ENCODE measurements at regions not wholly inside any gene's neighbourhood (a gene's known extent, or its start where the extent isn't known, plus 50 kb on each side); places are given as distances from the start of the nearest gene placed in this dataset.

DNA sequence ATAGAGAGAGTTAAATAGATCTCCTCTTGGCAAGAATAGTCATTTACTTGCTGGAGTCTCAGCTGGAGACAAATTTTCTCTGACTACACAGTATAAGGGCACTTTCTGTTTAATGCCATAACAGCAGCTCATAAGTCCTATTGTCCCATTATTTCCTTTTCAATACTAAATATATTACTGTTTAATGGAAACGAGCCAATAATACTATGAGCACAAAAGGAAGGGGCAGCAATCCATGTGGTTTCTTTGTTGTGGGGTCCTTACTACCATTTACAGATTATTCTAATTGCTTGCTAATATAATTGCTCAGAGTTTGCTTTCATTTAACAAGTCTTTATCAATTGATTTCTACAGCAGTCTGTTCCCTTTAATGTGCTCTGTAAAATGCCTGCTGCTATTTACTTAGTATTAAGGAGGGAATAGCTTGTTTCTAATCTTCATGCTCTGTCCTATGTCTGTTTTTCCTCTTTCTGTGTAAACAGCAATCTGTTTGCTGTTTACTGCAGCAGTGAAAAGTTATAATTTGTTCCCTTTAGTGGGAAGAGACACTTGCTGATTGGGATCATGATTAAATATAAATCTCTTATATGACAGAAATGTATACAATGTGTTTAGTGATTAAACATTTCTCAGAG, 296.2 kb upstream of the SMIM30 start:
- POLR2A ChIA-PET = interaction anchor here (0.6 kb wide), 1 partner anchor 166 kb away, joined by 3 read pairs; no protein-coding TSS in a partner anchor
- DNase-seq (ENCODE audit: low read depth, low spot score) (no peak), FAIRE-seq (no peak), ATAC-seq (no peak)
- no peaks in the 10 kb centered on the region for H3K4me1 ChIP-seq (ENCODE audit: control insufficient read depth, insufficient read depth, low read length)
- H3K27me3 ChIP-seq (replicated peaks in 1 of 2; ENCODE audit: control insufficient read depth in 2 of 2, insufficient read depth in 2 of 2, low read length in 1 of 2) = no peaks in the 10 kb centered on the region
- BruUV-seq (replicated peaks) = no TSS peak
- H3K9ac ChIP-seq (ENCODE audit: control insufficient read depth, insufficient read depth, low read length) = no peak overlapping the region
- intact Hi-C loops (cut with micrococcal nuclease; ENCODE audit: unreplicated experiment) (no loop called here), in situ Hi-C loops (cut with MboI) (no loop called here)
- H4K20me1 ChIP-seq (ENCODE audit: control insufficient read depth, insufficient read depth) = no peaks in the 10 kb centered on the region
- no peaks in the 10 kb centered on the region for H3K9me3 ChIP-seq (replicated peaks; ENCODE audit: control insufficient read depth, insufficient read depth, low read length)
- H3K4me3 ChIP-seq = no peak overlapping the region
- CTCF ChIA-PET = interaction anchor here (0.6 kb wide), 1 partner anchor 865 kb away, joined by 3 read pairs; no protein-coding TSS in a partner anchor
- H3K4me2 ChIP-seq (ENCODE audit: control insufficient read depth, insufficient read depth) = no peak overlapping the region
- WGBS (ENCODE audit: insufficient coverage, insufficient replicate concordance, low lambda C conversion rate, missing lambda C conversion rate) = 0% methylated on average over 1 of the region's 1 CpG
- H2AFZ ChIP-seq (ENCODE audit: control insufficient read depth, low read depth, low read length) = no peak overlapping the region
- no peaks in the 10 kb centered on the region for H3K36me3 ChIP-seq (ENCODE audit: control insufficient read depth in 2 of 2, insufficient read depth in 2 of 2, low read length in 1 of 2)
- SMC1A ChIA-PET (ENCODE audit: uncharacterized antibody, unreplicated experiment) = interaction anchor here (0.6 kb wide), 1 partner anchor 10 kb away, joined by 3 read pairs; no protein-coding TSS in a partner anchor
- RAD21 ChIA-PET (ENCODE audit: unreplicated experiment) = no interaction called here
- TF ChIP-seq NR2F1 (conservative IDR thresholded peaks at IDR 0.05) (no peak), RB1 (IDR thresholded peaks at IDR 0.05; ENCODE audit: borderline replicate concordance) (no peak), IKZF2 (IDR thresholded peaks at IDR 0.05) (no peak), SMARCA5 (IDR thresholded peaks at IDR 0.05) (no peak)
- no peak overlapping the region for H3K27ac ChIP-seq (ENCODE audit: control insufficient read depth, insufficient read depth)
- no peaks in the 10 kb centered on the region for H3K79me2 ChIP-seq (ENCODE audit: control insufficient read depth, insufficient read depth, low read length)

DNA sequence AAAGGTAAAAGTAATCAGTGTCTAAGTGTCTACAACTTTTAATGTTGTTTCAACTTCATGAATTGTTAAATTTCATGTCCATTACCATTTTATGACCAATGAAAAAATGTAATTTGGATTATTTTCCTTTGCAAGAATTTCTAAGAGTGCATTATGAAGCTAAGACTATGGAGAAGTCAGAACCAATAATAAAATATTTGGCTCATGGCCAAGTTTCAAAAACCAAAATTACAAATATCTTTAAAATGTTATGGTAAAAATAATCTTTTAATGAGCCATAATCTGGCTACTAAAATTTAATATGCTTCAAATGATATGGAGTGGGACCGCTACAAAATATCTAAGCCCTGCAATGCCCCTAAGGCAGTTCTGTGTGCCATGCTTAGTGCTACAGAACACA, 294.1 kb upstream of the SMIM30 start:
- CTCF ChIA-PET = interaction anchor here (1.4 kb wide), 1 partner anchor 9 kb away, joined by 3 read pairs; no protein-coding TSS in a partner anchor
- Histone ChIP-seq H3K36me3 (ENCODE audit: control insufficient read depth in 2 of 2, insufficient read depth in 2 of 2, low read length in 1 of 2) (no peaks in the 10 kb centered on the region), H3K4me2 (ENCODE audit: control insufficient read depth, insufficient read depth) (no peak overlapping the region), H3K27ac (ENCODE audit: control insufficient read depth, insufficient read depth) (no peak overlapping the region), H3K27me3 (replicated peaks in 1 of 2; ENCODE audit: control insufficient read depth in 2 of 2, insufficient read depth in 2 of 2, low read length in 1 of 2) (no peaks in the 10 kb centered on the region), H2AFZ (ENCODE audit: control insufficient read depth, low read depth, low read length) (no peak overlapping the region), H3K9ac (ENCODE audit: control insufficient read depth, insufficient read depth, low read length) (no peak overlapping the region), H3K4me1 (ENCODE audit: control insufficient read depth, insufficient read depth, low read length) (no peaks in the 10 kb centered on the region), H3K9me3 (replicated peaks; ENCODE audit: control insufficient read depth, insufficient read depth, low read length) (no peaks in the 10 kb centered on the region), H4K20me1 (ENCODE audit: control insufficient read depth, insufficient read depth) (no peaks in the 10 kb centered on the region), H3K4me3 (no peak overlapping the region), H3K79me2 (ENCODE audit: control insufficient read depth, insufficient read depth, low read length) (no peaks in the 10 kb centered on the region)
- RAD21 ChIA-PET (ENCODE audit: unreplicated experiment) = no interaction called here
- no TSS peak for BruUV-seq (replicated peaks)
- SMC1A ChIA-PET (ENCODE audit: uncharacterized antibody, unreplicated experiment) = interaction anchor here (0.7 to 1.7 kb wide), 3 partner anchors 8 to 292 kb away, joined by 3 read pairs; no protein-coding TSS in a partner anchor
- no peak for FAIRE-seq
- POLR2A ChIA-PET = no interaction called here
- DNase-seq (ENCODE audit: low read depth, low spot score) = no peak
- intact Hi-C loops (cut with micrococcal nuclease; ENCODE audit: unreplicated experiment) (no loop called here), in situ Hi-C loops (cut with MboI) (no loop called here)
- no peak for ATAC-seq
- 58% methylated on average over 1 of the region's 1 CpG for WGBS (ENCODE audit: insufficient coverage, insufficient replicate concordance, low lambda C conversion rate, missing lambda C conversion rate)
- TF ChIP-seq SMAD1 (IDR thresholded peaks at IDR 0.05; ENCODE audit: low read depth, partially characterized antibody) = no peak
- TF ChIP-seq GABPA (IDR thresholded peaks at IDR 0.05; ENCODE audit: low read depth) = no peak
- TF ChIP-seq, protein P1, sequence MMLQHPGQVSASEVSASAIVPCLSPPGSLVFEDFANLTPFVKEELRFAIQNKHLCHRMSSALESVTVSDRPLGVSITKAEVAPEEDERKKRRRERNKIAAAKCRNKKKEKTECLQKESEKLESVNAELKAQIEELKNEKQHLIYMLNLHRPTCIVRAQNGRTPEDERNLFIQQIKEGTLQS (IDR thresholded peaks at IDR 0.05; ENCODE audit: borderline replicate concordance, extremely low read depth, low read depth, low read length) = no peak
- TF ChIP-seq ZNF622 (IDR thresholded peaks at IDR 0.05) = no peak
- TF ChIP-seq BACH1 (IDR thresholded peaks at IDR 0.05; ENCODE audit: borderline replicate concordance) = no peak
- TF ChIP-seq RUNX3 (IDR thresholded peaks at IDR 0.05; ENCODE audit: low read length) = no peak
- TF ChIP-seq, protein P2, sequence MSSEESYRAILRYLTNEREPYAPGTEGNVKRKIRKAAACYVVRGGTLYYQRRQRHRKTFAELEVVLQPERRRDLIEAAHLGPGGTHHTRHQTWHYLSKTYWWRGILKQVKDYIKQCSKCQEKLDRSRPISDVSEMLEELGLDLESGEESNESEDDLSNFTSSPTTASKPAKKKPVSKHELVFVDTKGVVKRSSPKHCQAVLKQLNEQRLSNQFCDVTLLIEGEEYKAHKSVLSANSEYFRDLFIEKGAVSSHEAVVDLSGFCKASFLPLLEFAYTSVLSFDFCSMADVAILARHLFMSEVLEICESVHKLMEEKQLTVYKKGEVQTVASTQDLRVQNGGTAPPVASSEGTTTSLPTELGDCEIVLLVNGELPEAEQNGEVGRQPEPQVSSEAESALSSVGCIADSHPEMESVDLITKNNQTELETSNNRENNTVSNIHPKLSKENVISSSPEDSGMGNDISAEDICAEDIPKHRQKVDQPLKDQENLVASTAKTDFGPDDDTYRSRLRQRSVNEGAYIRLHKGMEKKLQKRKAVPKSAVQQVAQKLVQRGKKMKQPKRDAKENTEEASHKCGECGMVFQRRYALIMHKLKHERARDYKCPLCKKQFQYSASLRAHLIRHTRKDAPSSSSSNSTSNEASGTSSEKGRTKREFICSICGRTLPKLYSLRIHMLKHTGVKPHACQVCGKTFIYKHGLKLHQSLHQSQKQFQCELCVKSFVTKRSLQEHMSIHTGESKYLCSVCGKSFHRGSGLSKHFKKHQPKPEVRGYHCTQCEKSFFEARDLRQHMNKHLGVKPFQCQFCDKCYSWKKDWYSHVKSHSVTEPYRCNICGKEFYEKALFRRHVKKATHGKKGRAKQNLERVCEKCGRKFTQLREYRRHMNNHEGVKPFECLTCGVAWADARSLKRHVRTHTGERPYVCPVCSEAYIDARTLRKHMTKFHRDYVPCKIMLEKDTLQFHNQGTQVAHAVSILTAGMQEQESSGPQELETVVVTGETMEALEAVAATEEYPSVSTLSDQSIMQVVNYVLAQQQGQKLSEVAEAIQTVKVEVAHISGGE (CRISPR knock-in tag; IDR thresholded peaks at IDR 0.05) = no peak
- TF ChIP-seq SRF (IDR thresholded peaks at IDR 0.05; ENCODE audit: low read depth in 2 of 2, low read length in 2 of 2) = no peak
- no peak for TF ChIP-seq BRCA1 (IDR thresholded peaks at IDR 0.05; ENCODE audit: low read depth, low read length)
- TF ChIP-seq SIX5 (IDR thresholded peaks at IDR 0.05; ENCODE audit: low read depth, low read length, severe bottlenecking) = no peak
- TF ChIP-seq RFX5 (IDR thresholded peaks at IDR 0.05; ENCODE audit: low read depth, low read length) = no peak
- TF ChIP-seq TCF3 (IDR thresholded peaks at IDR 0.05; ENCODE audit: borderline replicate concordance, insufficient read depth, low read depth, low read length) = no peak
